ENCODE measurements at regions not wholly inside any gene's neighbourhood (a gene's known extent, or its start where the extent isn't known, plus 50 kb on each side); places are given as distances from the start of the nearest gene placed in this dataset.

DNA sequence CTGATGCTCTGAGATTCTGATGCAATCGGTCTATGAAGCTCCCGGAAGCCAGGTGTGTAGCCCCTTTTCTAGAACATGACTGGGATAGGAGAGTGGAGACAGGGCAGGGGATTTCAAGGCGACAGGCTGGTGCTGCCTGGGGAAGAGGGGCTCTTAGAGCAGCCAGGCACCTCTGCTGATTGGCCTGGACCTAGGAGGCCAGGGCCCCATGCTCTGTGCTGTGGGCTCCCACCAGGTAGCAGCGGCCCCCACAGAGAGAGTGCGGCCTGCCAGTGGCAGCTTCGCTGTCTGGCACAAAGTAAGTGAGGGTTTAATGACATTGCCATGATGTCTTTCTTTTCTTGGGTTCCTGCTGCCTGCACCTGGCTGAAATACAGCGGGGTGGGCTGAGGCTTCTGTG, 99.4 kb upstream of the PODXL start:
- no peak overlapping the region for H3K9ac ChIP-seq (ENCODE audit: insufficient read length)
- no peak for TF ChIP-seq FOXP2 (optimal IDR thresholded peaks at IDR 0.05; ENCODE audit: control extremely low read depth, extremely low read length, insufficient read depth)
- no peak for TF ChIP-seq POLR2AphosphoS5 (IDR thresholded peaks at IDR 0.05; ENCODE audit: borderline replicate concordance, low read depth, low read length)
- no peak for TF ChIP-seq EZH2 (IDR thresholded peaks at IDR 0.05)
- no peak for DNase-seq (ENCODE audit: low read depth, low spot score)
- no peak overlapping the region for H3K27ac ChIP-seq
- no peaks in the 10 kb centered on the region for H3K9me3 ChIP-seq (ENCODE audit: low read depth, low read length)
- no peak overlapping the region for H3K4me3 ChIP-seq
- no peaks in the 10 kb centered on the region for H3K36me3 ChIP-seq (ENCODE audit: insufficient read depth, low read length)

DNA sequence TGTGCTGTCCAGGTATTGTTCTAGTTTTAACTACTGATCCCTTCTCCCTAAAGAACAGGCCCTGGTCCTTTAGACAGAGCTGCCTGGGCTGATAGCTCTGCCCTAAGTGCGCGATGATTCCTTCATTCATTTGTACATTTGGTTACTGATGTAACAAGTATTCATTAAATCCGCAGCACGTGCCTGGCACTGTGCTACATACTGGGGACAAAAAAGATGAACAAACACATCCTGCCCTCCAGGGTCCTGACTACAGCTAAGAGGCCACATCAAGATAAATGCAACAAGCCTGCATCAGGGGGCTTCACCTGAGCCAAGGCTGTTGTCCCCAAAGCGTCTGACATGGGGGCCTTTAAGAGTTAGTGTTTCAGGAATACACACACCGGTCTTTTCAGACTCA, 99.0 kb upstream of the PODXL start:
- DNase-seq (ENCODE audit: low read depth, low spot score) = no peak
- TF ChIP-seq POLR2AphosphoS5 (IDR thresholded peaks at IDR 0.05; ENCODE audit: borderline replicate concordance, low read depth, low read length) (no peak), EZH2 (IDR thresholded peaks at IDR 0.05) (no peak), FOXP2 (optimal IDR thresholded peaks at IDR 0.05; ENCODE audit: control extremely low read depth, extremely low read length, insufficient read depth) (no peak)
- no peak overlapping the region for H3K9ac ChIP-seq (ENCODE audit: insufficient read length)

DNA sequence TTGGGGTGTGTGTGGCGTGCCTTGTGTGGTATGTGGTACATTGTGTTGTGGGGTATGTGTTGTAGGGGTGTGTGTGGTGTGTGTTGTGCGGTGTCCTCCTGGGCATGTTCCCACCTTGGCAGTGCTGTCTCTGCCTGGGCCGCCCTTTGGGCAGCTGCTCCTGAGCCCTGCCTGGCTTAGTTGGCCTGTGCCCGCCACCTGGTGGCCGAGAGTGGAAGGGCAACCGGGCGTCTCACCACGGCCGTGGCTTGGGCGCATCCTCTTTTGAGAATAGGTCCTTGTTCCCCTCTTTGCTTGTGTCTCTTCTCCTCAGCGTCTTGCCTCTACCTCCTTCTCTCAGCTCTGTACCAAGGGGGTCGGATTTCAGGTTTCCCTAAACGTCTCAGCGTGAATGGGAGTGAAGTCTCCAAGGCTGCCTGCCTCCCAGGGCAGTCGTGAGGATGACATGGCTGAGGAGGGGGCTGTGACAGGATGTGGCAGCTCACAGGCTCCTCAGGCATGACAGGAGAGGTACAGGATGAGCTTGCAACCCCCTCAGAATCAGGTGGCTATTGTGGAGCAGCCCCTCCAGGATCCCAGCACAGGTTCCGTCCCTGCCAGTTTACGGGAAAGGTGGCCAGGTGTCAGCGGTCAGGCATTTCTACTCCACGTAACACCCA, 98.4 kb upstream of the PODXL start:
- Histone ChIP-seq H3K4me3 (no peak overlapping the region), H3K27ac (no peak overlapping the region), H3K9ac (ENCODE audit: insufficient read length) (no peak overlapping the region), H3K9me3 (ENCODE audit: low read depth, low read length) (no peaks in the 10 kb centered on the region), H3K36me3 (ENCODE audit: insufficient read depth, low read length) (no peaks in the 10 kb centered on the region)
- TF ChIP-seq POLR2AphosphoS5 (IDR thresholded peaks at IDR 0.05; ENCODE audit: borderline replicate concordance, low read depth, low read length) = no peak
- TF ChIP-seq EZH2 (IDR thresholded peaks at IDR 0.05) = no peak
- TF ChIP-seq FOXP2 (optimal IDR thresholded peaks at IDR 0.05; ENCODE audit: control extremely low read depth, extremely low read length, insufficient read depth) = no peak
- peak; percentile 40 for DNase-seq (ENCODE audit: low read depth, low spot score)

More for the DNA sequence above, 99.0 kb upstream of the PODXL start:
- Histone ChIP-seq H3K36me3 (ENCODE audit: insufficient read depth, low read length) (no peaks in the 10 kb centered on the region), H3K4me3 (no peak overlapping the region), H3K27ac (no peak overlapping the region), H3K9me3 (ENCODE audit: low read depth, low read length) (no peaks in the 10 kb centered on the region)

DNA sequence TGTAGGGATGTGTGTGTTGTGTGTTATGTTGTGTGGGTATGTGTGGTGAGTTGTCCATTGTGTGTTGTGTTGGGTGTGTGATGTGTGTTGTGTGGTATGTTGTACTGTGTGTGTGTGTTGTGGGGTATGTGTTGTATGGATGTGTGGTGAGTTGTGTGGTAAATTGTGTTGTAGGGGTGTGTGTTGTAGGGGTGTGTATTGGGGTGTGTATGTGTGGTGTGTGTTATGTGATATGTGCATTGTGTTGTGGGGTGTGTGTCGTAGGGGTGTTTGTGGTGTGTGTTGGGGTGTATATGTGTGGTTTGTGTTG, 97.8 kb upstream of the PODXL start:
- Histone ChIP-seq H3K36me3 (ENCODE audit: insufficient read depth, low read length) (no peaks in the 10 kb centered on the region), H3K9me3 (ENCODE audit: low read depth, low read length) (no peaks in the 10 kb centered on the region), H3K9ac (ENCODE audit: insufficient read length) (no peak overlapping the region), H3K27ac (no peak overlapping the region), H3K4me3 (no peak overlapping the region)
- DNase-seq (ENCODE audit: low read depth, low spot score) = no peak
- no peak for TF ChIP-seq POLR2AphosphoS5 (IDR thresholded peaks at IDR 0.05; ENCODE audit: borderline replicate concordance, low read depth, low read length)
- TF ChIP-seq EZH2 (IDR thresholded peaks at IDR 0.05) = no peak
- TF ChIP-seq FOXP2 (optimal IDR thresholded peaks at IDR 0.05; ENCODE audit: control extremely low read depth, extremely low read length, insufficient read depth) = no peak

DNA sequence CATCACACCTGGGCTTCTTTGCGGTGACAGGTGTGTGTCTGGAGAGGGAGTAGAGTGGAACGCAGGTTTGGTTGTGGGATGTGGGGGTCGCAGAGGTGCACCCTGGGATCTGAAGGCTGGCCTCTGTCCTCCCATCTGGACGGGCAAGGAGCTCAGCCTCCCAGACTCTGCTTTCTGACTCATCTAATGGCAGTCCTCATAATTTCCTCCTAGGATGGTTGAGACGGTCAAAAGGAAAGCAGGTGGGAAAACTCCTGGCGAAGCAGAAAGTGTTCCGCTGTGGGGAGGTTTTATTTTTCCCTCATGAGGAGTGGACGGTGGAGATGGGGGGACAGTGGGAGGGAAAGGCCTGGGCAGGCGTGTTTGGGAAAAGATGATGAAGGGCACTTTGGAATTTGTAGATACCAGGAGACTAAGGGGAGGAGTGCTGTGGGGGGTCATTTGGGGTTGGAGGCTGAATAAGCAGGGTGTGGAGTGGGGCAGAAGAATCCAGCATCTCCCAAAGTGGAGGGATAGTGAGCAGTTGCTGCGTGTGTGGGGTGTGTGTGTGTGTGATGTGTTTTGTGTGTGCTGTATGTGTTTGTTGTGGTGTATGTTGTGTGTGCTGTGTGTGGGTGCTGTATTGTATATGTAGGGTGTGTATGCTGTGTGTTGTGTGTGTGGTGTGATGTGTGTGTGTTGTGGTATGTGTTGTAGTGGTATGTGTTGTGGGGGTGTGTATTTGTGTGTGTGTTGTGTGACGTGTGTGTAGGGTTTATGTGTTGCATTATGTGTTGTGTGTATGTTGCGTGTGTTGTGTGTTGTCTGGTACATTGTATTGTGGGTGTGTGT, 97.2 kb upstream of the PODXL start:
- H3K36me3 ChIP-seq (ENCODE audit: insufficient read depth, low read length) = no peaks in the 10 kb centered on the region
- H3K9me3 ChIP-seq (ENCODE audit: low read depth, low read length) = no peaks in the 10 kb centered on the region
- TF ChIP-seq FOXP2 (optimal IDR thresholded peaks at IDR 0.05; ENCODE audit: control extremely low read depth, extremely low read length, insufficient read depth) = no peak
- no peak for DNase-seq (ENCODE audit: low read depth, low spot score)
- no peak overlapping the region for H3K4me3 ChIP-seq
- no peak overlapping the region for H3K9ac ChIP-seq (ENCODE audit: insufficient read length)
- H3K27ac ChIP-seq = no peak overlapping the region

DNA sequence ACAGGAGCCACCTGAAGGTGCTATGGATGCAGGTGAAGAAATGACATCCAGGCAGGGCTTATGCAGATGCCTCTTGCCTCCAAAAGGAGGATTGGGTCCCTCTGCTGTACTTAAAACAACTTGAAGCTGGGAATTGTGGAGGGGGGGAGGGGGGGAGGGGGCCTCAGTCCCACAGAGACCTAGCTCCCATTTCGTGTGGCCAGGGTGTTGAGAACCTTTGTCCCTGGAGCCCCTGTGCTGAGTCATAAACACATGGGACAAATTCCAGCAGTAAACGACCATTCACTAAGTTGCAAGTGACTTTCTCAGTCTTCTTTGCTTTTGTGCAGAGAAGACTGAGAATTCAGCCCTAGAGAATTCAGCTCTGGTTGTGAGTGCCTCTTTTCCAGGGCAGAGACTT, 96.5 kb upstream of the PODXL start:
- H3K9me3 ChIP-seq (ENCODE audit: low read depth, low read length) = no peaks in the 10 kb centered on the region
- no peaks in the 10 kb centered on the region for H3K36me3 ChIP-seq (ENCODE audit: insufficient read depth, low read length)
- H3K4me3 ChIP-seq = no peak overlapping the region
- TF ChIP-seq POLR2AphosphoS5 (IDR thresholded peaks at IDR 0.05; ENCODE audit: borderline replicate concordance, low read depth, low read length) (no peak), EZH2 (IDR thresholded peaks at IDR 0.05) (no peak), FOXP2 (optimal IDR thresholded peaks at IDR 0.05; ENCODE audit: control extremely low read depth, extremely low read length, insufficient read depth) (no peak)
- no peak for DNase-seq (ENCODE audit: low read depth, low spot score)
- H3K27ac ChIP-seq = no peak overlapping the region
- H3K9ac ChIP-seq (ENCODE audit: insufficient read length) = no peak overlapping the region

DNA sequence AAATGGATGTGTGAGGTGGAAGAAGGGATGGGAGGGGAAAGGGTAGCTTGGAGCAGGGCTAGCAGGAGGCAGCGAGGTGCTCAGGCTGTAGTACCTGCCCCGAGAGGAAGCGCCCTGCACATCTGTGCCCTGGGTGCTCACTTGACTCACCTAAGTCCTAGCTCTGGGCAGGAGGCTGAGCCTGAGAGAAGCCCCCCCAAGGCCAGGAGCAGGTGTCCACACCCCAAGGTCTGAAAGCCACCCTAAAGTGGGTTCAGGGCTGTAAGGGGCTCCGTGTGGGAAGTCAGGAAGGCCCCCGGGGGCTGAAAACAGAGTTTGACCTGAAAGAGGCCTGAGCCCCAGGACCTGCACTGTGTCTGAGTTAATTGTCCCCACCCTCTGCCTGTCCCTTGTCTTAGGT, 95.8 kb upstream of the PODXL start:
- no peak for TF ChIP-seq FOXP2 (optimal IDR thresholded peaks at IDR 0.05; ENCODE audit: control extremely low read depth, extremely low read length, insufficient read depth)
- no peak for TF ChIP-seq EZH2 (IDR thresholded peaks at IDR 0.05)
- no peak for TF ChIP-seq POLR2AphosphoS5 (IDR thresholded peaks at IDR 0.05; ENCODE audit: borderline replicate concordance, low read depth, low read length)
- Histone ChIP-seq H3K36me3 (ENCODE audit: insufficient read depth, low read length) (no peaks in the 10 kb centered on the region), H3K4me3 (no peak overlapping the region), H3K9ac (ENCODE audit: insufficient read length) (no peak overlapping the region), H3K27ac (no peak overlapping the region), H3K9me3 (ENCODE audit: low read depth, low read length) (no peaks in the 10 kb centered on the region)
- DNase-seq (ENCODE audit: low read depth, low spot score) = no peak

DNA sequence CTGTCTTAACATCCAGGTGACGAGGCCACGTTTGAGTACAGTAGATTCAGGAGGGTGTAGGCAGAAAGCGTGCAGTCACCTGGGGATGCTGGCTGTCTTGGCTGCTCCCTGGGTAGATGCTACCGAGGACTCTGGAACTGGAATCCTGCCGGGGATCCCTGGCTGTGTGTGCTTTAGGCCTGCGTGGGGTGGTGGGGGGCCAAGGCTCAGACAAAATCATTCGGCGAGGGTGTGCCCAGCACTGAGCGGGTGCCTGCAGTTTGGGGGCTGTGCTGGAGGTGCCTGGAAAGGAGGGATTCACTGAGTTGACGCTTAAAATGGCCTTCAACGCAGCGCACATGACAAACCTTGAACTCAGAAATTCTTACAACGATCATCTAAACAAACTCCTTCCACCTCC, 93.5 kb upstream of the PODXL start:
- DNase-seq (ENCODE audit: low read depth, low spot score) = no peak
- no peaks in the 10 kb centered on the region for H3K36me3 ChIP-seq (ENCODE audit: insufficient read depth, low read length)
- H3K4me3 ChIP-seq = no peak overlapping the region
- no peak for TF ChIP-seq POLR2AphosphoS5 (IDR thresholded peaks at IDR 0.05; ENCODE audit: borderline replicate concordance, low read depth, low read length)
- TF ChIP-seq EZH2 (IDR thresholded peaks at IDR 0.05) = no peak
- TF ChIP-seq FOXP2 (optimal IDR thresholded peaks at IDR 0.05; ENCODE audit: control extremely low read depth, extremely low read length, insufficient read depth) = no peak
- H3K9me3 ChIP-seq (ENCODE audit: low read depth, low read length) = no peaks in the 10 kb centered on the region
- H3K9ac ChIP-seq (ENCODE audit: insufficient read length) = no peak overlapping the region
- H3K27ac ChIP-seq = no peak overlapping the region
